Ovary (tissue), 7 donors: ENCODE measurements at regions not wholly inside any gene's neighbourhood (a gene's known extent, or its start where the extent isn't known, plus 50 kb on each side); places are given as distances from the start of the nearest gene placed in this dataset.

Experiments
- DNase-seq, 5 donors: peaks; one replicate each; pipeline ENCODE4 v3.0.0-alpha.2; 2019 to 2020
- H3K27ac ChIP-seq, 2 donors: fragments of 200-600 bp; one replicate each; pipeline versions ENCODE4 v1.5.1 to v1.8.0; 2019 to 2022
- H3K27me3 ChIP-seq: fragments of 200-600 bp; one replicate; pipeline ENCODE4 v1.8.0; 2022
- H3K36me3 ChIP-seq: fragments of 200-600 bp; sonication (generic); one replicate; pipeline ENCODE4 v1.5.1; 2019
- H3K4me1 ChIP-seq: one replicate; pipeline ENCODE4 v1.8.1; 2013; ENCODE audit warnings: mild to moderate bottlenecking, moderate library complexity; ENCODE audit not compliant: insufficient read depth
- H3K4me3 ChIP-seq: fragments of 200-600 bp; sonication (generic); one replicate; pipeline ENCODE4 v1.5.1; 2017
- H3K9me3 ChIP-seq, 2 donors: fragments of 200-600 bp in 1 of 2; sonication (generic) in 1 of 2; one replicate each; pipeline versions ENCODE4 v1.5.1 to v1.8.1; 2013 to 2019; ENCODE audit warnings: mild to moderate bottlenecking in 1 of 2, moderate library complexity in 1 of 2
- EP300 ChIP-seq: sonication (generic); formaldehyde crosslinking; IDR thresholded peaks from one replicate; pipeline ENCODE4 v1.6.1; 2017; ENCODE audit warnings: antibody characterized with exemption
- POLR2A ChIP-seq: fragments of 450-650 bp; IDR thresholded peaks from one replicate; pipeline ENCODE4 v1.6.1; 2017; ENCODE audit warnings: antibody characterized with exemption, mild to moderate bottlenecking, moderate library complexity
- WGBS, 3 donors: extraction: QIAGEN DNeasy Blood & Tissue Kit in 1 of 3; methylation state at CpG; one replicate each; pipeline versions ENCODE4 v1.1.5 to v1.1.7; 2013 to 2017; 5-methylcytosine and 5-hydroxymethylcytosine counted together
- intact Hi-C, 4 donors: fragments of 100-400 bp; cut with DNase I; formaldehyde crosslinking; loops; one replicate each; pipeline versions ENCODE4 v1.11.0 to v1.15.1; 2022 to 2023
- TF ChIP-seq, protein P1 (sequence below), 3 donors: fragments of 450-650 bp in 2 of 3; fragments of 200-600 bp in 1 of 3; IDR thresholded peaks; one replicate each; pipeline versions ENCODE4 v1.5.1 to v1.8.0; 2016 to 2022; ENCODE audit warnings: antibody characterized with exemption in 3 of 3, mild to moderate bottlenecking in 1 of 3
- donor health status: DM: no; HTN: no; CAD: no; lungs with moderate emphysema.
- donor health status: DM: no; HTN: no; CAD: no.
- donor health status: Bipolar disorder and iron deficiency.
- donor health status: DM: no; HTN: no; CAD: no.
- donor health status: DM: yes; HTN: yes; CAD: no.

DNA sequence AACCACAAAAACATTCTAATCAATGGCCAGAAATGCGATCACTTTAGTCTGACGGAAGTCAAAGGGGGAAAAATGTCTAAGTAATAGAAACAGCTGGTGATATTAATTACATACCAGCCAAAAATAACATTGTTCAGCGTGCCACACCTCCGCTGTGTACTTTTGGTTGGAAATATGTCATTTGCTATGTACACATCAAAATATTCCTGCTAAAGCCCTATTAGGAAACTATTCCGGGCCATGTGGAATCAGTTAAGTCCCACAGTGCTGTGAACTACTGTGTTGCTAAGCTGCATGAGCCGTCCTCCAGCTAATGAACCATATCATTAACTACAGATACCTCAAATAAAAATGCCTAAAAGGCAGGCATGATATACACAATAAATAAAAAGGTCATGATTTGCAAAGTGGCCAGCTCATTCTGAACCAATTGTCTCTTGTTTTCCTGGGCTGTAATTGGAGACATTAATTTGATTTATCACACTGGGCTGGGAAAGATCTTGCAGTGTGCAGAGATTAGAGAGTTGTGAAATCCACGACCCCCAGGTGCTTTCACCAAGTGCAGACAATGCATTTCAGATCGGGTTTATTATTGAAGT lies 200.5 kb upstream of the LRTM1 start:
- Histone ChIP-seq H3K36me3 (no peaks in the 10 kb centered on the region), H3K27ac (no peak overlapping the region), H3K9me3 (no peaks in the 10 kb centered on the region), H3K27me3 (no peaks in the 10 kb centered on the region), H3K4me1 (no peaks in the 10 kb centered on the region), H3K4me3 (no peak overlapping the region)
- DNase-seq: no peak
- TF ChIP-seq POLR2A (no peak), EP300 (no peak)
- TF ChIP-seq, protein P1, sequence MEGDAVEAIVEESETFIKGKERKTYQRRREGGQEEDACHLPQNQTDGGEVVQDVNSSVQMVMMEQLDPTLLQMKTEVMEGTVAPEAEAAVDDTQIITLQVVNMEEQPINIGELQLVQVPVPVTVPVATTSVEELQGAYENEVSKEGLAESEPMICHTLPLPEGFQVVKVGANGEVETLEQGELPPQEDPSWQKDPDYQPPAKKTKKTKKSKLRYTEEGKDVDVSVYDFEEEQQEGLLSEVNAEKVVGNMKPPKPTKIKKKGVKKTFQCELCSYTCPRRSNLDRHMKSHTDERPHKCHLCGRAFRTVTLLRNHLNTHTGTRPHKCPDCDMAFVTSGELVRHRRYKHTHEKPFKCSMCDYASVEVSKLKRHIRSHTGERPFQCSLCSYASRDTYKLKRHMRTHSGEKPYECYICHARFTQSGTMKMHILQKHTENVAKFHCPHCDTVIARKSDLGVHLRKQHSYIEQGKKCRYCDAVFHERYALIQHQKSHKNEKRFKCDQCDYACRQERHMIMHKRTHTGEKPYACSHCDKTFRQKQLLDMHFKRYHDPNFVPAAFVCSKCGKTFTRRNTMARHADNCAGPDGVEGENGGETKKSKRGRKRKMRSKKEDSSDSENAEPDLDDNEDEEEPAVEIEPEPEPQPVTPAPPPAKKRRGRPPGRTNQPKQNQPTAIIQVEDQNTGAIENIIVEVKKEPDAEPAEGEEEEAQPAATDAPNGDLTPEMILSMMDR (IDR thresholded peaks at IDR 0.05): no peak
- intact Hi-C loops: no loop called here
- 13% methylated on average over 8 of the region's 8 CpGs for WGBS, 3 donors

DNA sequence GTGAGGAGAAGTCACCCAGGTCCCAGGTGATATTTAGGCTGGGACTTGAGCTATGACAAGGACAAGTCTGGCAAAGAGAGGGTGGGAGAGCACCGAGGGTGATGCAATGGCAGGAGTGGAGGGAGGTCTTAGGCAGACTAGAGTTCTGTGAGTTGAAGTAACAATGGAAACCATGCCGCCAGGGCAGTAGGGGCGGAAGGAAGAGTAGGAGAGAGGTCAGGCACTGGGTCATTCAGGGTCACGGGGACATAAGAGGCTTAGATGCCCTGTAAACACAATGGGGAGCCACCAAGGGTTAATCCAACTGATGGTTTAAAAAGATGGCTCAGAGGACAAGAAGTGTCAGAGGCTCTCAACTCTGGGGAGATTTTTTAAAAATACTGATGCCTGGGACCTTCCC lies 199.7 kb upstream of the LRTM1 start:
- Histone ChIP-seq H3K36me3 (no peaks in the 10 kb centered on the region), H3K4me1 (no peaks in the 10 kb centered on the region), H3K27ac (no peak overlapping the region), H3K4me3 (no peak overlapping the region), H3K27me3 (no peaks in the 10 kb centered on the region), H3K9me3 (no peaks in the 10 kb centered on the region)
- no peak for DNase-seq
- intact Hi-C loops: no loop called here
- WGBS, 3 donors: 62 to 78% (median 64%) methylated on average over 4 of the region's 4 CpGs
- no peak for TF ChIP-seq EP300
- TF ChIP-seq, protein P1 (IDR thresholded peaks at IDR 0.05): no peak
- no peak for TF ChIP-seq POLR2A

DNA sequence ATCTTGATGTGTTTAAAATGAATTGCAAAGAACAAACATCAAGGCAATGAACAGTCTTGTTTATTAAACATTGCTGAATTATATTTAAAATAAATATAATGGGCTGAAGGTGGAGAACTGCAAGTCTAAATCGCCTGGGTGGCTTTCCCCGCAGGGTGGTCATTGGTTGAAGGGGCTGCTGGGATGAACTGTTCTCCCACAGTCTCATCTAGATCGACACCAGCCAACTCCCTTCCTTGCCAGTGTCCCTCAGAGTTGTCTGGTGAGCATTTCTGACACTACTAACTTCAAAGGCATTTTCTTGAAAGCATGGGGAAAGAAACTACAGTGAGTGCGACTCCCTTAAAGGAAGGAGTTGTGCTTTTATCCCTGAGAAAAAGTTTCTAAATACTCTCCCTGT lies 196.5 kb upstream of the LRTM1 start:
- no peaks in the 10 kb centered on the region for H3K9me3 ChIP-seq
- H3K27me3 ChIP-seq: no peaks in the 10 kb centered on the region
- WGBS, 3 donors: 76 to 84% (median 83%) methylated on average over 4 of the region's 4 CpGs
- H3K4me1 ChIP-seq: no peaks in the 10 kb centered on the region
- intact Hi-C loops: no loop called here
- H3K36me3 ChIP-seq: no peaks in the 10 kb centered on the region
- TF ChIP-seq POLR2A (no peak), EP300 (no peak)
- TF ChIP-seq, protein P1 (IDR thresholded peaks at IDR 0.05): no peak
- DNase-seq: no peak
- H3K27ac ChIP-seq: no peak overlapping the region
- H3K4me3 ChIP-seq: no peak overlapping the region
